PC-3 (cell line): ENCODE measurements at regions not wholly inside any gene's neighbourhood (a gene's known extent, or its start where the extent isn't known, plus 50 kb on each side); places are given as distances from the start of the nearest gene placed in this dataset.

Source experiments
- ATAC-seq: fragments of 200-7000 bp; cut with Tn5 transposase; 2 replicates; pipeline ENCODE4 v1.9.1; 2020; ENCODE audit warnings: mild to moderate bottlenecking, moderate library complexity
- BruUV-seq: library from RNA; stranded (reverse); fragments of 400-500 nt; replicated peaks from 2 replicates; lab custom pipeline; 2021; lab: Mats Ljungman, UMichigan
- CTCF ChIA-PET: fragments of 300-600 bp; sonication (Branson Sonifier 250); formaldehyde crosslinking; loops from one replicate; lab custom pipeline; 2022; ENCODE audit warnings: antibody characterized with exemption; lab: Charles Lee
- POLR2A ChIA-PET: fragments of 300-600 bp; sonication (Branson Sonifier 250); formaldehyde crosslinking; loops from one replicate; lab custom pipeline; 2022; ENCODE audit warnings: antibody characterized with exemption; ENCODE audit not compliant: unreplicated experiment; lab: Charles Lee
- DNase-seq: peaks from one replicate; pipeline ENCODE4 v3.0.0-alpha.2; 2015
- H2AFZ ChIP-seq: fragments of 300-600 bp; sonication (generic); 2 replicates; pipeline ENCODE4 v1.6.0; 2016; ENCODE audit warnings: antibody characterized with exemption, low read length
- H3F3A ChIP-seq: fragments of 300-600 bp; sonication (generic); one replicate; pipeline ENCODE4 v1.6.0; 2017; ENCODE audit warnings: antibody characterized with exemption, low read length, control low read depth, mild to moderate bottlenecking; ENCODE audit not compliant: unreplicated experiment
- H3K27ac ChIP-seq: fragments of 300-600 bp; sonication (generic); 2 replicates; pipeline ENCODE4 v1.5.1; 2016; ENCODE audit warnings: mild to moderate bottlenecking, low read length
- H3K27me3 ChIP-seq: fragments of 300-600 bp; sonication (generic); 2 replicates; pipeline ENCODE4 v1.6.1; 2016; ENCODE audit warnings: low read length, mixed read lengths
- H3K36me3 ChIP-seq: fragments of 300-600 bp; sonication (generic); 2 replicates; pipeline ENCODE4 v1.6.1; 2016; ENCODE audit warnings: low read depth, mixed run types, low read length, mixed read lengths
- H3K4me1 ChIP-seq: fragments of 300-600 bp; sonication (generic); 2 replicates; pipeline ENCODE4 v1.5.1; 2016; ENCODE audit warnings: low read length; ENCODE audit not compliant: insufficient read depth
- H3K4me2 ChIP-seq: fragments of 300-600 bp; sonication (generic); 2 replicates; pipeline ENCODE4 v1.6.0; 2016; ENCODE audit warnings: low read length
- H3K4me3 ChIP-seq: fragments of 300-600 bp; sonication (generic); 2 replicates; pipeline ENCODE4 v1.5.1; 2016; ENCODE audit warnings: mild to moderate bottlenecking, low read length, mixed read lengths
- H3K79me2 ChIP-seq: fragments of 300-600 bp; sonication (generic); 2 replicates; pipeline ENCODE4 v1.6.1; 2017; ENCODE audit warnings: low read length, mixed read lengths
- H3K9ac ChIP-seq: fragments of 300-600 bp; sonication (generic); 2 replicates; pipeline ENCODE4 v1.6.0; 2016; ENCODE audit warnings: mild to moderate bottlenecking, low read length
- H3K9me2 ChIP-seq: fragments of 300-600 bp; sonication (generic); replicated peaks from 2 replicates; pipeline ENCODE4 v1.6.1; 2016; ENCODE audit warnings: mixed run types, low read length, mixed read lengths
- H3K9me3 ChIP-seq: fragments of 300-600 bp; sonication (generic); 2 replicates; pipeline ENCODE4 v1.6.1; 2016; ENCODE audit warnings: low read length, mixed read lengths
- H4K20me1 ChIP-seq: fragments of 300-600 bp; sonication (generic); 2 replicates; pipeline ENCODE4 v1.6.1; 2016; ENCODE audit warnings: low read length, mixed read lengths
- EZH2 ChIP-seq: fragments of 300-600 bp; sonication (generic); IDR thresholded peaks from one replicate; pipeline ENCODE4 v1.6.1; 2017; ENCODE audit warnings: antibody characterized with exemption, mild to moderate bottlenecking, low read length; ENCODE audit not compliant: unreplicated experiment
- EZH2phosphoT487 ChIP-seq: fragments of 300-600 bp; sonication (generic); IDR thresholded peaks from 2 replicates; pipeline ENCODE4 v1.6.1; 2018; ENCODE audit warnings: mild to moderate bottlenecking, antibody characterized with exemption, low read length, borderline replicate concordance
- intact Hi-C: fragments of 100-400 bp; cut with micrococcal nuclease; formaldehyde crosslinking; loops from 2 replicates; pipeline ENCODE4 v1.9.0; 2023
- TF ChIP-seq, protein P1 (sequence below): fragments of 300-600 bp; sonication (generic); conservative IDR thresholded peaks from 2 replicates; pipeline ENCODE4 v1.5.1; 2017; ENCODE audit warnings: antibody characterized with exemption, low read depth, mild to moderate bottlenecking, low read length

DNA sequence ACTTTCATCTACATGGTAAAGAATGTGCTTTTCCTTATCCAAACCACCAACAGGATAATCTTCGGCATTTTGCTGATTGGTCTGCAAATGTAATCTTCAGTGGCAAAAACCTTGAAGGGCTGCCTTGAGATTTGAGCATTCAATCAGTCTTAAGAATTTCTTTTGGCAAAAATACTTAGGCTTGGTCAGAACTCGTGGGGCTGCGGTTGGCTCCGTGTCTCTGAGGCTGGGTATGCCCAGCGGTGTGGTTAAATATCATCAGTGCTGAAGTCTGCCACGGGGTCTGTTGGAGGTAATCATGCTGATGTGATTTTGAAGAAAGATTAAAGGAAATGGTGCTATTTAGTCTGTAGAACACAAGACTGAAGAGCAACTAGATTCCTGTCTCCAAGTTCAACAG lies 262.6 kb downstream of the EN1 start:
- intact Hi-C loops: no loop called here
- CTCF ChIA-PET: no interaction called here
- Histone ChIP-seq H3F3A (no peaks in the 10 kb centered on the region), H4K20me1 (no peaks in the 10 kb centered on the region), H3K4me2 (no peak overlapping the region), H3K4me1 (peaks cover 10% of the 10 kb centered on the region), H2AFZ (no peak overlapping the region), H3K9me3 (no peaks in the 10 kb centered on the region), H3K79me2 (no peaks in the 10 kb centered on the region), H3K27me3 (peaks cover 13% of the 10 kb centered on the region; the same call in 1 of the 2 replicates), H3K4me3 (no peak overlapping the region), H3K9me2 (no peaks in the 10 kb centered on the region), H3K9ac (no peak overlapping the region), H3K27ac (no peak overlapping the region), H3K36me3 (no peaks in the 10 kb centered on the region)
- no TSS peak for BruUV-seq
- no peak for TF ChIP-seq EZH2
- TF ChIP-seq, protein P1, sequence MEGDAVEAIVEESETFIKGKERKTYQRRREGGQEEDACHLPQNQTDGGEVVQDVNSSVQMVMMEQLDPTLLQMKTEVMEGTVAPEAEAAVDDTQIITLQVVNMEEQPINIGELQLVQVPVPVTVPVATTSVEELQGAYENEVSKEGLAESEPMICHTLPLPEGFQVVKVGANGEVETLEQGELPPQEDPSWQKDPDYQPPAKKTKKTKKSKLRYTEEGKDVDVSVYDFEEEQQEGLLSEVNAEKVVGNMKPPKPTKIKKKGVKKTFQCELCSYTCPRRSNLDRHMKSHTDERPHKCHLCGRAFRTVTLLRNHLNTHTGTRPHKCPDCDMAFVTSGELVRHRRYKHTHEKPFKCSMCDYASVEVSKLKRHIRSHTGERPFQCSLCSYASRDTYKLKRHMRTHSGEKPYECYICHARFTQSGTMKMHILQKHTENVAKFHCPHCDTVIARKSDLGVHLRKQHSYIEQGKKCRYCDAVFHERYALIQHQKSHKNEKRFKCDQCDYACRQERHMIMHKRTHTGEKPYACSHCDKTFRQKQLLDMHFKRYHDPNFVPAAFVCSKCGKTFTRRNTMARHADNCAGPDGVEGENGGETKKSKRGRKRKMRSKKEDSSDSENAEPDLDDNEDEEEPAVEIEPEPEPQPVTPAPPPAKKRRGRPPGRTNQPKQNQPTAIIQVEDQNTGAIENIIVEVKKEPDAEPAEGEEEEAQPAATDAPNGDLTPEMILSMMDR: no peak
- no peak for TF ChIP-seq EZH2phosphoT487
- ATAC-seq (no peak), DNase-seq (no peak)
- POLR2A ChIA-PET: no interaction called here

DNA sequence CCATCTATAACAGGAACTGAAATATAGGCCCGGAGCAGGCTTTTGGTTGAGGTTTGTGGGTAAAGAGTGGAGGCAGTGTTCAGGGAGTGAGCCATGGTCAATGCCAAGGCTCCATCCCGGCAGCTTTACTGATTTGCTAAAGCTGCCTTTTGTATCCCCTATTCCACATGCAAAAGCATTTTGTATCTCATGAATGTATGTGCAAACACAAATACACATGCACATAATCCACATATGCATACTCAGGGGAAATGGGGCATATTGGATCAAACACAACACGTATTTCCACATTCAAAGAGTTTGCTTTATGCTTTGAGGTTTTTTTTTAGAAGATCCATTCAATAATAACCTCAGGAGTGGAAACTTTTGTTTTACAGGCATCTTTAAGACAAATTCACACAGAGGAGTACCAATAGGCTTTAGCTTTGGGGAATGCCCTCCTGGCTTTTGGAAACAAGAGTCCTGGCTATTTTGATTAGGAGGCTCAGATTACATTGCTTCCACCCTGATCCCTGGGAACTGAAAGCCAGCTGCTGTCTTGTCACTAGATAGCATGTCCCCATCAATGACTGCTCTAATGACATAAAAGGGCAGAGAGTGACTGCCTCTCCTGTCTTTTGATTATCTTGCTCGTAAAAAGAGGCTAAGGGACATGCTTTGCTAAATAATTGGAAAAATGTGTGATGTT lies 263.2 kb downstream of the EN1 start:
- ChIA-PET POLR2A (no interaction called here), CTCF (no interaction called here)

DNA sequence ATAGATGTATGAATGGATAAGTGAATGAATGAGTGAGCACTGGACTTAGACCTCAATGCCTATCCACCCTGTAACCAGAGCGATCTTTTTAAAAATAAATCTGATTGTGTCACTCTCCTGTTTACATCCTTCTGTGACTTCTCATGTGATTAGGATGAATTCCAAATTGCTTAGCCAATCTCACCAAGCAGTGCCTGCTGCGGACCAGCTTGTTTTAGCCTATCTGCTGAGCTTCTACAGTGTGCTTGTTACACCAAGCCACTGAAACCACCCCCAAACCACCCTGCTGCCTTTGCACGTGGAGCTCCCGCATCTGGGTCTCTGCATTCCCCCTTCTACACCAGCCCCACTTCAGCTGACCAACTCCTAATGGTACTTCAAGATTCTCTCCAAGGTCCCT lies 265.4 kb downstream of the EN1 start:
- no peaks in the 10 kb centered on the region for H3F3A ChIP-seq
- ChIA-PET POLR2A (no interaction called here), CTCF (no interaction called here)
- peaks cover 10% of the 10 kb centered on the region for H3K4me1 ChIP-seq
- H3K9me3 ChIP-seq: no peaks in the 10 kb centered on the region
- TF ChIP-seq EZH2phosphoT487 (no peak), EZH2 (no peak)
- TF ChIP-seq, protein P1: no peak
- ATAC-seq: no peak
- H3K9ac ChIP-seq: no peak overlapping the region
- H3K27ac ChIP-seq: no peak overlapping the region
- no peak overlapping the region for H3K4me2 ChIP-seq
- H3K79me2 ChIP-seq: no peaks in the 10 kb centered on the region
- H3K27me3 ChIP-seq: peaks cover 7% of the 10 kb centered on the region; the same call in 1 of the 2 replicates
- intact Hi-C loops: no loop called here
- no peak overlapping the region for H2AFZ ChIP-seq
- no peaks in the 10 kb centered on the region for H3K9me2 ChIP-seq
- no peaks in the 10 kb centered on the region for H4K20me1 ChIP-seq
- no peak overlapping the region for H3K4me3 ChIP-seq
- no TSS peak for BruUV-seq
- no peak for DNase-seq
- H3K36me3 ChIP-seq: no peaks in the 10 kb centered on the region

More for the DNA sequence above, 263.2 kb downstream of the EN1 start:
- BruUV-seq: no TSS peak
- no peak overlapping the region for H3K4me3 ChIP-seq
- intact Hi-C loops: no loop called here
- H3K9me2 ChIP-seq: no peaks in the 10 kb centered on the region
- no peak overlapping the region for H3K27ac ChIP-seq
- H3K9ac ChIP-seq: no peak overlapping the region
- no peak for TF ChIP-seq EZH2
- TF ChIP-seq, protein P1: no peak
- no peak for TF ChIP-seq EZH2phosphoT487
- no peaks in the 10 kb centered on the region for H3K9me3 ChIP-seq
- H3K27me3 ChIP-seq: peaks cover 8% of the 10 kb centered on the region; the same call in 1 of the 2 replicates
- DNase-seq (no peak), ATAC-seq (no peak)
- H3F3A ChIP-seq: no peaks in the 10 kb centered on the region
- peaks cover 10% of the 10 kb centered on the region for H3K4me1 ChIP-seq
- H3K36me3 ChIP-seq: no peaks in the 10 kb centered on the region
- no peaks in the 10 kb centered on the region for H3K79me2 ChIP-seq
- H4K20me1 ChIP-seq: no peaks in the 10 kb centered on the region
- no peak overlapping the region for H3K4me2 ChIP-seq
- H2AFZ ChIP-seq: no peak overlapping the region
